ENCODE measurements at regions not wholly inside any gene's neighbourhood (a gene's known extent, or its start where the extent isn't known, plus 50 kb on each side); places are given as distances from the start of the nearest gene placed in this dataset.

GRCh38 chrX:10698318-10698640 lies 77.9 kb upstream of the MID1 start:
- TF ChIP-seq CTCF (IDR thresholded peaks at IDR 0.05): no peak
- no peak for TF ChIP-seq POLR2A (IDR thresholded peaks at IDR 0.05)
